H1 (cell line): ENCODE measurements at regions not wholly inside any gene's neighbourhood (a gene's known extent, or its start where the extent isn't known, plus 50 kb on each side); places are given as distances from the start of the nearest gene placed in this dataset.

Source experiments
- CEBPB ChIP-seq: IDR thresholded peaks from 2 replicates; pipeline ENCODE4 v1.6.1; 2012; ENCODE audit warnings: low read depth, low read length
- CHD1 ChIP-seq: IDR thresholded peaks from 2 replicates; pipeline ENCODE4 v1.6.1; 2012; ENCODE audit warnings: low read depth, low read length, improper control_type of control experiment
- CHD2 ChIP-seq: IDR thresholded peaks from 2 replicates; pipeline ENCODE4 v1.6.1; 2012; ENCODE audit warnings: low read length, improper control_type of control experiment
- EGR1 ChIP-seq: IDR thresholded peaks from 2 replicates; pipeline ENCODE4 v1.6.1; 2011; ENCODE audit warnings: low read depth, low read length, borderline replicate concordance
- POLR2A ChIP-seq, 2 experiments: IDR thresholded peaks; 1 replicate in 1 of 2; 2 replicates in 1 of 2; pipeline ENCODE4 v1.6.1; 2011; ENCODE audit warnings: low read depth in 2 of 2, low read length in 2 of 2, mild to moderate bottlenecking in 2 of 2; ENCODE audit errors: control extremely low read depth in 1 of 2
- POLR2AphosphoS5 ChIP-seq: IDR thresholded peaks from 2 replicates; pipeline ENCODE4 v1.6.1; 2011; ENCODE audit warnings: low read depth, low read length
- RAD21 ChIP-seq, 2 experiments: IDR thresholded peaks in 1 of 2; conservative IDR thresholded peaks in 1 of 2; 2 replicates each; pipeline ENCODE4 v1.6.1; 2011; ENCODE audit warnings: low read depth in 2 of 2, low read length in 2 of 2, improper control_type of control experiment in 1 of 2, inconsistent platforms in 1 of 2, mild to moderate bottlenecking in 1 of 2, moderate library complexity in 1 of 2
- RFX5 ChIP-seq: IDR thresholded peaks from 2 replicates; pipeline ENCODE4 v1.6.1; 2011; ENCODE audit warnings: low read depth, low read length, improper control_type of control experiment, borderline replicate concordance
- RNF2 ChIP-seq: fragments of 200-900, 300-1000 bp; sonication (generic); IDR thresholded peaks from 2 replicates; pipeline ENCODE4 v1.7.1; 2016; ENCODE audit warnings: borderline replicate concordance, low read depth, mild to moderate bottlenecking, antibody characterized with exemption, low read length; ENCODE audit not compliant: poor library complexity, severe bottlenecking; ENCODE audit errors: missing control alignments
- SP2 ChIP-seq: IDR thresholded peaks from 2 replicates; pipeline ENCODE4 v1.6.1; 2012; ENCODE audit warnings: mild to moderate bottlenecking, low read length, inconsistent platforms
- TBP ChIP-seq: IDR thresholded peaks from 2 replicates; pipeline ENCODE4 v1.6.1; 2011; ENCODE audit warnings: low read depth, low read length, improper control_type of control experiment
- YY1 ChIP-seq: IDR thresholded peaks from 2 replicates; pipeline ENCODE4 v1.6.1; 2011; ENCODE audit warnings: low read depth, mild to moderate bottlenecking, low read length
- TF ChIP-seq, protein P1 (sequence below): IDR thresholded peaks from 2 replicates; pipeline ENCODE4 v1.6.1; 2011; ENCODE audit warnings: low read length, improper control_type of control experiment
- TF ChIP-seq, protein P2 (sequence below), 3 experiments: IDR thresholded peaks; 1 replicate in 2 of 3; 2 replicates in 1 of 3; pipeline versions ENCODE4 v1.5.1 to v1.6.1; 2011; ENCODE audit warnings: low read length in 3 of 3, mild to moderate bottlenecking in 3 of 3, inconsistent platforms in 2 of 3, low read depth in 1 of 3, moderate library complexity in 1 of 3; ENCODE audit not compliant: insufficient read depth in 1 of 3; ENCODE audit errors: control extremely low read depth in 1 of 3

GRCh38 chr3:34312684-34313083 lies 514.3 kb downstream of the PDCD6IP start:
- TF ChIP-seq RAD21 (IDR thresholded peaks at IDR 0.05 in 1 of 2, conservative IDR thresholded peaks at IDR 0.05 in 1 of 2; ENCODE audit: low read depth in 2 of 2, low read length in 2 of 2) (no peak), RFX5 (no peak), POLR2A (IDR thresholded peaks at IDR 0.05; ENCODE audit: control extremely low read depth in 1 of 2, low read depth in 2 of 2, low read length in 2 of 2) (no peak), CHD1 (no peak), EGR1 (no peak), POLR2AphosphoS5 (no peak), RNF2 (no peak), TBP (no peak), CEBPB (no peak), YY1 (no peak), SP2 (no peak), CHD2 (no peak)
- TF ChIP-seq, protein P1, sequence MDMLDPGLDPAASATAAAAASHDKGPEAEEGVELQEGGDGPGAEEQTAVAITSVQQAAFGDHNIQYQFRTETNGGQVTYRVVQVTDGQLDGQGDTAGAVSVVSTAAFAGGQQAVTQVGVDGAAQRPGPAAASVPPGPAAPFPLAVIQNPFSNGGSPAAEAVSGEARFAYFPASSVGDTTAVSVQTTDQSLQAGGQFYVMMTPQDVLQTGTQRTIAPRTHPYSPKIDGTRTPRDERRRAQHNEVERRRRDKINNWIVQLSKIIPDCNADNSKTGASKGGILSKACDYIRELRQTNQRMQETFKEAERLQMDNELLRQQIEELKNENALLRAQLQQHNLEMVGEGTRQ, result no peak
- TF ChIP-seq, protein P2, sequence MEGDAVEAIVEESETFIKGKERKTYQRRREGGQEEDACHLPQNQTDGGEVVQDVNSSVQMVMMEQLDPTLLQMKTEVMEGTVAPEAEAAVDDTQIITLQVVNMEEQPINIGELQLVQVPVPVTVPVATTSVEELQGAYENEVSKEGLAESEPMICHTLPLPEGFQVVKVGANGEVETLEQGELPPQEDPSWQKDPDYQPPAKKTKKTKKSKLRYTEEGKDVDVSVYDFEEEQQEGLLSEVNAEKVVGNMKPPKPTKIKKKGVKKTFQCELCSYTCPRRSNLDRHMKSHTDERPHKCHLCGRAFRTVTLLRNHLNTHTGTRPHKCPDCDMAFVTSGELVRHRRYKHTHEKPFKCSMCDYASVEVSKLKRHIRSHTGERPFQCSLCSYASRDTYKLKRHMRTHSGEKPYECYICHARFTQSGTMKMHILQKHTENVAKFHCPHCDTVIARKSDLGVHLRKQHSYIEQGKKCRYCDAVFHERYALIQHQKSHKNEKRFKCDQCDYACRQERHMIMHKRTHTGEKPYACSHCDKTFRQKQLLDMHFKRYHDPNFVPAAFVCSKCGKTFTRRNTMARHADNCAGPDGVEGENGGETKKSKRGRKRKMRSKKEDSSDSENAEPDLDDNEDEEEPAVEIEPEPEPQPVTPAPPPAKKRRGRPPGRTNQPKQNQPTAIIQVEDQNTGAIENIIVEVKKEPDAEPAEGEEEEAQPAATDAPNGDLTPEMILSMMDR (IDR thresholded peaks at IDR 0.05; ENCODE audit: control extremely low read depth in 1 of 3, insufficient read depth in 1 of 3, low read depth in 1 of 3, low read length in 3 of 3), result no peak
